ENCODE measurements at regions not wholly inside any gene's neighbourhood (a gene's known extent, or its start where the extent isn't known, plus 50 kb on each side); places are given as distances from the start of the nearest gene placed in this dataset.

DNA sequence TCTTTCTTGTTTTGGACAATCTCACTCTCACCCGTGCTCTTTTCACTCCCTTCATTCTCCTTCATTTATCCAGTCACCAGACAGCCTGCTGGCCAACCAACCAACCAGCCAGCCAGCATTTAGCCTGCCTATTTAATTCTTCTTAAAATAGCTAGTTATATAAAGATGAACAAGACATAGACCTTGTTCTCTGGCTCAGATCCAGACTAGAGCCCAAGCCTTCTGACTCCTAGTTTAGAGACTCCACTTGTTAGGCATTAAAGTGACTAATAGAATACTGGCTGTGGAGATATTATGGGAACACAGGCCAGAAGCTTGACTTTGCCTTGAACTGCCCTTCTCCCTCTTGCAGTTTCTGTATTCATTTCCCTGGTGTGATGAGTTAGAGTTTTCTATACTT lies 215.3 kb upstream of the THRB start:
- TF ChIP-seq, protein P1, sequence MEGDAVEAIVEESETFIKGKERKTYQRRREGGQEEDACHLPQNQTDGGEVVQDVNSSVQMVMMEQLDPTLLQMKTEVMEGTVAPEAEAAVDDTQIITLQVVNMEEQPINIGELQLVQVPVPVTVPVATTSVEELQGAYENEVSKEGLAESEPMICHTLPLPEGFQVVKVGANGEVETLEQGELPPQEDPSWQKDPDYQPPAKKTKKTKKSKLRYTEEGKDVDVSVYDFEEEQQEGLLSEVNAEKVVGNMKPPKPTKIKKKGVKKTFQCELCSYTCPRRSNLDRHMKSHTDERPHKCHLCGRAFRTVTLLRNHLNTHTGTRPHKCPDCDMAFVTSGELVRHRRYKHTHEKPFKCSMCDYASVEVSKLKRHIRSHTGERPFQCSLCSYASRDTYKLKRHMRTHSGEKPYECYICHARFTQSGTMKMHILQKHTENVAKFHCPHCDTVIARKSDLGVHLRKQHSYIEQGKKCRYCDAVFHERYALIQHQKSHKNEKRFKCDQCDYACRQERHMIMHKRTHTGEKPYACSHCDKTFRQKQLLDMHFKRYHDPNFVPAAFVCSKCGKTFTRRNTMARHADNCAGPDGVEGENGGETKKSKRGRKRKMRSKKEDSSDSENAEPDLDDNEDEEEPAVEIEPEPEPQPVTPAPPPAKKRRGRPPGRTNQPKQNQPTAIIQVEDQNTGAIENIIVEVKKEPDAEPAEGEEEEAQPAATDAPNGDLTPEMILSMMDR (IDR thresholded peaks at IDR 0.05; ENCODE audit: insufficient read depth, low read length): no peak
- TF ChIP-seq, protein P2, sequence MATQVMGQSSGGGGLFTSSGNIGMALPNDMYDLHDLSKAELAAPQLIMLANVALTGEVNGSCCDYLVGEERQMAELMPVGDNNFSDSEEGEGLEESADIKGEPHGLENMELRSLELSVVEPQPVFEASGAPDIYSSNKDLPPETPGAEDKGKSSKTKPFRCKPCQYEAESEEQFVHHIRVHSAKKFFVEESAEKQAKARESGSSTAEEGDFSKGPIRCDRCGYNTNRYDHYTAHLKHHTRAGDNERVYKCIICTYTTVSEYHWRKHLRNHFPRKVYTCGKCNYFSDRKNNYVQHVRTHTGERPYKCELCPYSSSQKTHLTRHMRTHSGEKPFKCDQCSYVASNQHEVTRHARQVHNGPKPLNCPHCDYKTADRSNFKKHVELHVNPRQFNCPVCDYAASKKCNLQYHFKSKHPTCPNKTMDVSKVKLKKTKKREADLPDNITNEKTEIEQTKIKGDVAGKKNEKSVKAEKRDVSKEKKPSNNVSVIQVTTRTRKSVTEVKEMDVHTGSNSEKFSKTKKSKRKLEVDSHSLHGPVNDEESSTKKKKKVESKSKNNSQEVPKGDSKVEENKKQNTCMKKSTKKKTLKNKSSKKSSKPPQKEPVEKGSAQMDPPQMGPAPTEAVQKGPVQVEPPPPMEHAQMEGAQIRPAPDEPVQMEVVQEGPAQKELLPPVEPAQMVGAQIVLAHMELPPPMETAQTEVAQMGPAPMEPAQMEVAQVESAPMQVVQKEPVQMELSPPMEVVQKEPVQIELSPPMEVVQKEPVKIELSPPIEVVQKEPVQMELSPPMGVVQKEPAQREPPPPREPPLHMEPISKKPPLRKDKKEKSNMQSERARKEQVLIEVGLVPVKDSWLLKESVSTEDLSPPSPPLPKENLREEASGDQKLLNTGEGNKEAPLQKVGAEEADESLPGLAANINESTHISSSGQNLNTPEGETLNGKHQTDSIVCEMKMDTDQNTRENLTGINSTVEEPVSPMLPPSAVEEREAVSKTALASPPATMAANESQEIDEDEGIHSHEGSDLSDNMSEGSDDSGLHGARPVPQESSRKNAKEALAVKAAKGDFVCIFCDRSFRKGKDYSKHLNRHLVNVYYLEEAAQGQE (IDR thresholded peaks at IDR 0.05; ENCODE audit: insufficient replicate concordance, low read depth): no peak
- no peak for TF ChIP-seq POLR2AphosphoS5 (IDR thresholded peaks at IDR 0.05; ENCODE audit: low read depth)
- TF ChIP-seq GABPA (IDR thresholded peaks at IDR 0.05; ENCODE audit: low read depth): no peak
- no peak for TF ChIP-seq SPI1 (IDR thresholded peaks at IDR 0.05; ENCODE audit: borderline replicate concordance, low read depth)
